Cerebellar cortex (tissue), 1 donor: ENCODE measurements at regions not wholly inside any gene's neighbourhood (a gene's known extent, or its start where the extent isn't known, plus 50 kb on each side); places are given as distances from the start of the nearest gene placed in this dataset.
"Not testable (repeated sequence)": the region's sequence is repeated elsewhere in the genome, so short reads cannot be mapped to it uniquely, and the experiment has no call there.

Experiments used
- DNase-seq: peaks from one replicate; pipeline ENCODE4 v3.0.0-alpha.2; 2015; ENCODE audit warnings: low spot score

GRCh38 chr3:150300852-150301517 lies 107.1 kb upstream of the TSC22D2 start:
- DNase-seq = no peak

- no peak for DNase-seq
Observed at GRCh38 chr3:150300388-150300787, 107.7 kb upstream of the TSC22D2 start.

GRCh38 chr3:150299201-150299600 lies 108.9 kb upstream of the TSC22D2 start:
- no peak for DNase-seq

- DNase-seq = no peak
Observed at GRCh38 chr3:150296966-150297365, 111.1 kb upstream of the TSC22D2 start.

GRCh38 chr3:150296123-150296735 lies 111.9 kb upstream of the TSC22D2 start:
- no peak for DNase-seq

GRCh38 chr3:150293401-150294001 lies 114.6 kb upstream of the TSC22D2 start:
- no peak for DNase-seq

- DNase-seq = no peak
Observed at GRCh38 chr3:150292891-150293290, 115.2 kb upstream of the TSC22D2 start.

- no peak for DNase-seq
Observed at GRCh38 chr3:150291515-150291914, 116.6 kb upstream of the TSC22D2 start.

GRCh38 chr3:150286390-150287147 lies 121.5 kb upstream of the TSC22D2 start:
- DNase-seq = peak; percentile 50

GRCh38 chr3:150285601-150286000 lies 122.5 kb upstream of the TSC22D2 start:
- no peak for DNase-seq

- DNase-seq = no peak
Observed at GRCh38 chr3:150278843-150279381, 129.2 kb upstream of the TSC22D2 start.

GRCh38 chr3:150278195-150278594 lies 129.9 kb upstream of the TSC22D2 start:
- DNase-seq = no peak

- no peak for DNase-seq
Observed at GRCh38 chr3:150277444-150277843, 130.7 kb upstream of the TSC22D2 start.

GRCh38 chr3:150275941-150276340 lies 132.2 kb upstream of the TSC22D2 start:
- DNase-seq = no peak

GRCh38 chr3:150274372-150274771 lies 133.7 kb upstream of the TSC22D2 start:
- DNase-seq = no peak

- DNase-seq = no peak
Observed at GRCh38 chr3:150273396-150273795, 134.7 kb upstream of the TSC22D2 start.

GRCh38 chr3:150271591-150271960 lies 136.5 kb upstream of the TSC22D2 start:
- DNase-seq = no peak

GRCh38 chr3:150270883-150271590 lies 137.1 kb upstream of the TSC22D2 start:
- DNase-seq = no peak

GRCh38 chr3:150270444-150270843 lies 137.7 kb upstream of the TSC22D2 start:
- not testable (repeated sequence) for DNase-seq

GRCh38 chr3:150269526-150269925 lies 138.6 kb upstream of the TSC22D2 start:
- DNase-seq = no peak

- DNase-seq = no peak
Observed at GRCh38 chr3:150268426-150269391, 139.4 kb upstream of the TSC22D2 start.
